HL-60 (cell line): ENCODE measurements at regions not wholly inside any gene's neighbourhood (a gene's known extent, or its start where the extent isn't known, plus 50 kb on each side); places are given as distances from the start of the nearest gene placed in this dataset.

Experiments used
- CTCF ChIP-seq: IDR thresholded peaks from one replicate; pipeline ENCODE4 v1.5.1; 2011; ENCODE audit warnings: low read length, control low read depth, inconsistent platforms; ENCODE audit not compliant: insufficient read depth
- GABPA ChIP-seq: IDR thresholded peaks from 2 replicates; pipeline ENCODE4 v1.6.1; 2012; ENCODE audit warnings: low read depth
- POLR2AphosphoS5 ChIP-seq: IDR thresholded peaks from 2 replicates; pipeline ENCODE4 v1.6.1; 2012; ENCODE audit warnings: low read depth
- REST ChIP-seq: IDR thresholded peaks from 2 replicates; pipeline ENCODE4 v1.6.1; 2012; ENCODE audit warnings: low read depth; ENCODE audit not compliant: insufficient replicate concordance

DNA sequence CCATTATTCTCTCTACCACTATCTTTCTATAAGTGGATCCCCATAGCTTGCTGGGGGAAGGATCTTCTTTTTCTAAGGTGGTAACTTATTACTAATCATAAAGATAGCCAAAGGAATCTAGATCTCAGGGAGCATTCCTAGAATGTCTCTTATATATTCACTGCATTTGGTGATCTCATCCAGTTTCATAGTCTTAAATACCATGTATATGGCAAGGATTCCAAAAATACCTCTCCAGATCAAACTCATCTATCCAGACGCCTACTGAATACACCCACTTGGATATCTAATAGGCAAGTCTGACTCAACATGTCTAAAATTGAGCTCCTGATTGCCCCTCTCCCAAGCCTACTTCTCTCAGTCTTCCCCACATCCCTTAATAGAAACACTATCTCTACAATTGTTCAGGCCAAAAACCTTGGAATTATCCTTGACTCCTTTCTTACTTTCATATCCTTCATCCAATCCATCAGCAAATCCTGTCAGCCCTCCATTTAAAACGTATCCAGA, 264.4 kb downstream of the HACE1 start:
- TF ChIP-seq CTCF: no peak
- no peak for TF ChIP-seq GABPA
- TF ChIP-seq REST: no peak
- TF ChIP-seq POLR2AphosphoS5: no peak
